NK-92 treated with Interleukin-12 subunit alpha and Interleukin-12 subunit beta, amount 100 ng/mL, for 24 hours (cell line): ENCODE measurements at regions not wholly inside any gene's neighbourhood (a gene's known extent, or its start where the extent isn't known, plus 50 kb on each side); places are given as distances from the start of the nearest gene placed in this dataset.

Source experiments
- DNase-seq: peaks from one replicate; lab custom pipeline; 2025; lab: John Stamatoyannopoulos, UW

GRCh38 chr13:57918086-57918485, 286.5 kb downstream of the PCDH17 start:
- DNase-seq: no peak

GRCh38 chr13:57918913-57919312, 287.4 kb downstream of the PCDH17 start:
- no peak for DNase-seq

- no peak for DNase-seq
Observed at GRCh38 chr13:57925250-57925649, 293.7 kb downstream of the PCDH17 start.

- no peak for DNase-seq
Observed at GRCh38 chr13:57925751-57926150, 294.2 kb downstream of the PCDH17 start.

GRCh38 chr13:57932061-57932460, 300.5 kb downstream of the PCDH17 start:
- DNase-seq: no peak

- DNase-seq: no peak
Observed at GRCh38 chr13:57933606-57934005, 302.1 kb downstream of the PCDH17 start.

GRCh38 chr13:57935965-57936364, 304.4 kb downstream of the PCDH17 start:
- no peak for DNase-seq

- DNase-seq: no peak
Observed at GRCh38 chr13:57946361-57946760, 314.8 kb downstream of the PCDH17 start.

GRCh38 chr13:57948884-57949283, 317.3 kb downstream of the PCDH17 start:
- no peak for DNase-seq

- no peak for DNase-seq
Observed at GRCh38 chr13:57969951-57970350, 338.4 kb downstream of the PCDH17 start.

- DNase-seq: no peak
Observed at GRCh38 chr13:57970404-57970803, 338.9 kb downstream of the PCDH17 start.

- no peak for DNase-seq
Observed at GRCh38 chr13:57982782-57983181, 351.2 kb downstream of the PCDH17 start.

- DNase-seq: no peak
Observed at GRCh38 chr13:57988276-57988675, 356.7 kb downstream of the PCDH17 start.

GRCh38 chr13:57991041-57991440, 359.5 kb downstream of the PCDH17 start:
- no peak for DNase-seq

- DNase-seq: no peak
Observed at GRCh38 chr13:57992416-57992815, 360.9 kb downstream of the PCDH17 start.

GRCh38 chr13:57996717-57997116, 365.2 kb downstream of the PCDH17 start:
- DNase-seq: no peak

GRCh38 chr13:58004751-58005150, 373.2 kb downstream of the PCDH17 start:
- no peak for DNase-seq

GRCh38 chr13:58018020-58018419, 386.5 kb downstream of the PCDH17 start:
- no peak for DNase-seq

GRCh38 chr13:58018865-58019264, 387.3 kb downstream of the PCDH17 start:
- DNase-seq: no peak

- DNase-seq: no peak
Observed at GRCh38 chr13:58024103-58024502, 392.6 kb downstream of the PCDH17 start.

GRCh38 chr13:58025821-58026220, 394.3 kb downstream of the PCDH17 start:
- DNase-seq: no peak

- DNase-seq: no peak
Observed at GRCh38 chr13:58032676-58033460, 401.3 kb downstream of the PCDH17 start.

GRCh38 chr13:58043971-58044370, 412.4 kb downstream of the PCDH17 start:
- DNase-seq: no peak

GRCh38 chr13:58048670-58049069, 417.1 kb downstream of the PCDH17 start:
- DNase-seq: no peak
